ENCODE measurements at regions not wholly inside any gene's neighbourhood (a gene's known extent, or its start where the extent isn't known, plus 50 kb on each side); places are given as distances from the start of the nearest gene placed in this dataset.

GRCh38 chr14:41087056-41087455, 519.6 kb upstream of the LRFN5 start:
- H4K20me1 ChIP-seq (ENCODE audit: insufficient read depth) = no peaks in the 10 kb centered on the region

DNA sequence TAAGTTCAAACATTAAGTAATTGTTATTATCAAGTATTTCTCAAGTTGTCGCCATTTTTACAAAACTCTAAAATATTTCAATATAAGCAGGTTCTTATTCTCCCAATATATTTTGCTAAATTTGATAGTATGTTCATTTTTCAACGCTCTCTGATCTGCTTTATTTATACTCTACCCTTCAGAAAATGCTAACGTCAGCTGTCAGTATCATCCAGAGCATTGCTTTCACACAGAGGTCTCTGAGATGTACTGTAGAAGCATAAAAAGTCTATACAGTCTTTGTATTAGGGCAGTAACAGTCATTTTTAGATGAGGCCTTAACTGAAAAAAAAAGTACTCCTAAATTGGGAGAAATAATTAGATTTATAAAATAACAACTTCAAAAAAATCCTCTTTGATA, 533.1 kb upstream of the LRFN5 start:
- no peak overlapping the region for H2AFZ ChIP-seq (ENCODE audit: low read depth, low read length)
- H3F3A ChIP-seq (ENCODE audit: insufficient read depth, low read length, poor library complexity, severe bottlenecking) = no peaks in the 10 kb centered on the region
- no peak overlapping the region for H3K4me3 ChIP-seq (ENCODE audit: low read length)
- no peaks in the 10 kb centered on the region for H3K79me2 ChIP-seq (replicated peaks; ENCODE audit: insufficient read depth, low read length)
- no peaks in the 10 kb centered on the region for H4K20me1 ChIP-seq (ENCODE audit: insufficient read depth)
- no peak overlapping the region for H3K9ac ChIP-seq (ENCODE audit: low read length)
- no peaks in the 10 kb centered on the region for H3K36me3 ChIP-seq (ENCODE audit: insufficient read depth, low read length)
- no peaks in the 10 kb centered on the region for H3K9me3 ChIP-seq (ENCODE audit: low read length)
- H3K9me2 ChIP-seq (ENCODE audit: insufficient read depth, low read length) = no peaks in the 10 kb centered on the region
- H3K27ac ChIP-seq (ENCODE audit: low read length) = no peak overlapping the region
- H3K27me3 ChIP-seq (ENCODE audit: insufficient read depth, low read depth, low read length) = no peaks in the 10 kb centered on the region
- H3K4me2 ChIP-seq (ENCODE audit: low read length) = no peak overlapping the region
- no peak for TF ChIP-seq REST (IDR thresholded peaks at IDR 0.05; ENCODE audit: borderline replicate concordance)
- TF ChIP-seq RAD21 (conservative IDR thresholded peaks at IDR 0.05) = no peak
- TF ChIP-seq CTCF (IDR thresholded peaks at IDR 0.05; ENCODE audit: poor library complexity, severe bottlenecking) = no peak
- TF ChIP-seq SMC3 (conservative IDR thresholded peaks at IDR 0.05; ENCODE audit: poor library complexity) = no peak
- TF ChIP-seq EZH2 (IDR thresholded peaks at IDR 0.05; ENCODE audit: borderline replicate concordance, insufficient read depth, low read length, poor library complexity, severe bottlenecking) = no peak
- TF ChIP-seq EP300 (conservative IDR thresholded peaks at IDR 0.05; ENCODE audit: poor library complexity, severe bottlenecking) = no peak
- no peak for TF ChIP-seq POLR2AphosphoS5 (IDR thresholded peaks at IDR 0.05)

More at GRCh38 chr14:41087056-41087455, 519.6 kb upstream of the LRFN5 start:
- no peak overlapping the region for H3K4me2 ChIP-seq (ENCODE audit: low read length)
- no peaks in the 10 kb centered on the region for H3K79me2 ChIP-seq (replicated peaks; ENCODE audit: insufficient read depth, low read length)
- no peaks in the 10 kb centered on the region for H3K9me2 ChIP-seq (ENCODE audit: insufficient read depth, low read length)
- no peak overlapping the region for H3K4me3 ChIP-seq (ENCODE audit: low read length)
- no peaks in the 10 kb centered on the region for H3K36me3 ChIP-seq (ENCODE audit: insufficient read depth, low read length)
- H3K27ac ChIP-seq (ENCODE audit: low read length) = no peak overlapping the region
- H3K27me3 ChIP-seq (ENCODE audit: insufficient read depth, low read depth, low read length) = no peaks in the 10 kb centered on the region
- TF ChIP-seq RAD21 (conservative IDR thresholded peaks at IDR 0.05) = no peak
- no peak for TF ChIP-seq REST (IDR thresholded peaks at IDR 0.05; ENCODE audit: borderline replicate concordance)
- no peak for TF ChIP-seq POLR2AphosphoS5 (IDR thresholded peaks at IDR 0.05)
- no peak for TF ChIP-seq EZH2 (IDR thresholded peaks at IDR 0.05; ENCODE audit: borderline replicate concordance, insufficient read depth, low read length, poor library complexity, severe bottlenecking)
- TF ChIP-seq SMC3 (conservative IDR thresholded peaks at IDR 0.05; ENCODE audit: poor library complexity) = no peak
- TF ChIP-seq CTCF (IDR thresholded peaks at IDR 0.05; ENCODE audit: poor library complexity, severe bottlenecking) = no peak
- TF ChIP-seq MXI1 (conservative IDR thresholded peaks at IDR 0.05; ENCODE audit: poor library complexity, severe bottlenecking) = no peak
- no peak for TF ChIP-seq TAF1 (IDR thresholded peaks at IDR 0.05; ENCODE audit: low read depth)
- TF ChIP-seq EP300 (conservative IDR thresholded peaks at IDR 0.05; ENCODE audit: poor library complexity, severe bottlenecking) = no peak
- peaks cover 9% of the 10 kb centered on the region for H3K9me3 ChIP-seq (ENCODE audit: low read length)
- no peak overlapping the region for H3K9ac ChIP-seq (ENCODE audit: low read length)
- no peaks in the 10 kb centered on the region for H3F3A ChIP-seq (ENCODE audit: insufficient read depth, low read length, poor library complexity, severe bottlenecking)
- H2AFZ ChIP-seq (ENCODE audit: low read depth, low read length) = no peak overlapping the region

Data from neural cell (in vitro differentiated cells).